ENCODE measurements at regions not wholly inside any gene's neighbourhood (a gene's known extent, or its start where the extent isn't known, plus 50 kb on each side); places are given as distances from the start of the nearest gene placed in this dataset.

DNA sequence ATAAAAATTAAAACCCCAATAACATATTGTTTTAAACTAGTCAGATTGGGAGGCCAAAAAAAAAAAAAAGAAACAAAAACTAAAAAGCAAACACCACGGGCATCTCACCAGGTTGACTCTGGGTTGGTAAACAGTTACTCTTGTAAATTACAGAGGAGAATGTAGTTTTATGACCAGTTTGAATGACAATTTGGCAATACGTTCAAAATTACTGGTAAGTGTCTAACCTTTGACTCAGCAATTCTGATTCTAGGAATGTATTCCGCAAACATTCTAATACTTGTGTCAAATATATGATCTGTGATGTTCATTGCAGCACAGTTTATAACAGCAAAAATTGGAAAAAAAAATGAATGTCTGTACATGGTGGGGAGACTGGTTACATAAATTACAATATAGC is 1376.0 kb downstream of the TBC1D22A start:
- no peak overlapping the region for H2AFZ ChIP-seq (ENCODE audit: low read depth, low read length, severe bottlenecking)

DNA sequence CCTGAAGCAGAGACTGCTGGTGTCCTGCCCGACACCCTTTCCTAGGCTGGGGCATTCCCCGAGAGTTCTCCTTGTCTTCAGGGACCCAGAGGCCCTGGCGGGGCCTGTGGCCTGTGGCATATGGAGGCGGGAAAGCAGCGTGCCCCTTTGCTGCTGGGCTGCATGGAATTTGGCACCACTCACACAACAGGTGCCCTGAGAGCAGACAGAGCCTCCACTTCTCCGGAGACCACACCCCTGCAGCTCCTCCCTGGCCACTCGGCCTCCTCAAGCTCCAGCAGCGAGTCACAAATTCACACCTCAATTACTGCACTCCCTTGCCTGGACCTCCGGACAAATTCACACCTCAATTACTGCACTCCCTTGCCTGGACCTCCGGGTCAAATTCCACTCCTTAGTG is 1375.2 kb downstream of the TBC1D22A start:
- no peak overlapping the region for H3K4me2 ChIP-seq (ENCODE audit: low read depth, low read length, poor library complexity, severe bottlenecking)
- no peak for TF ChIP-seq EZH2phosphoT487 (conservative IDR thresholded peaks at IDR 0.05; ENCODE audit: low read length)
- TF ChIP-seq, protein P1, sequence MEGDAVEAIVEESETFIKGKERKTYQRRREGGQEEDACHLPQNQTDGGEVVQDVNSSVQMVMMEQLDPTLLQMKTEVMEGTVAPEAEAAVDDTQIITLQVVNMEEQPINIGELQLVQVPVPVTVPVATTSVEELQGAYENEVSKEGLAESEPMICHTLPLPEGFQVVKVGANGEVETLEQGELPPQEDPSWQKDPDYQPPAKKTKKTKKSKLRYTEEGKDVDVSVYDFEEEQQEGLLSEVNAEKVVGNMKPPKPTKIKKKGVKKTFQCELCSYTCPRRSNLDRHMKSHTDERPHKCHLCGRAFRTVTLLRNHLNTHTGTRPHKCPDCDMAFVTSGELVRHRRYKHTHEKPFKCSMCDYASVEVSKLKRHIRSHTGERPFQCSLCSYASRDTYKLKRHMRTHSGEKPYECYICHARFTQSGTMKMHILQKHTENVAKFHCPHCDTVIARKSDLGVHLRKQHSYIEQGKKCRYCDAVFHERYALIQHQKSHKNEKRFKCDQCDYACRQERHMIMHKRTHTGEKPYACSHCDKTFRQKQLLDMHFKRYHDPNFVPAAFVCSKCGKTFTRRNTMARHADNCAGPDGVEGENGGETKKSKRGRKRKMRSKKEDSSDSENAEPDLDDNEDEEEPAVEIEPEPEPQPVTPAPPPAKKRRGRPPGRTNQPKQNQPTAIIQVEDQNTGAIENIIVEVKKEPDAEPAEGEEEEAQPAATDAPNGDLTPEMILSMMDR (IDR thresholded peaks at IDR 0.05; ENCODE audit: insufficient read depth, low read length, poor library complexity, severe bottlenecking): no peak
- H3K27me3 ChIP-seq (ENCODE audit: low read length): no peaks in the 10 kb centered on the region
- H4K20me1 ChIP-seq (ENCODE audit: low read depth, low read length): no peaks in the 10 kb centered on the region
- no peak overlapping the region for H3K4me3 ChIP-seq (ENCODE audit: insufficient read depth, low read length, poor library complexity, severe bottlenecking)
- H3K27ac ChIP-seq (ENCODE audit: low read depth, low read length): no peak overlapping the region
- no peaks in the 10 kb centered on the region for H3F3A ChIP-seq (ENCODE audit: insufficient read depth)
- H2AFZ ChIP-seq (ENCODE audit: low read depth, low read length, severe bottlenecking): no peak overlapping the region
- H3K9me2 ChIP-seq (replicated peaks; ENCODE audit: insufficient read depth, low read length): no peaks in the 10 kb centered on the region
- H3K9me3 ChIP-seq (ENCODE audit: insufficient read depth, low read length): no peaks in the 10 kb centered on the region
- H3K36me3 ChIP-seq (ENCODE audit: low read length): no peaks in the 10 kb centered on the region
- H3K79me2 ChIP-seq (ENCODE audit: insufficient read depth, low read length): no peaks in the 10 kb centered on the region
- no peak overlapping the region for H3K9ac ChIP-seq (ENCODE audit: low read length)

More for the DNA sequence above, 1376.0 kb downstream of the TBC1D22A start:
- no peaks in the 10 kb centered on the region for H3K9me2 ChIP-seq (replicated peaks; ENCODE audit: insufficient read depth, low read length)
- H3K27ac ChIP-seq (ENCODE audit: low read depth, low read length): no peak overlapping the region
- no peaks in the 10 kb centered on the region for H3F3A ChIP-seq (ENCODE audit: insufficient read depth)
- H3K4me2 ChIP-seq (ENCODE audit: low read depth, low read length, poor library complexity, severe bottlenecking): no peak overlapping the region
- H3K4me3 ChIP-seq (ENCODE audit: insufficient read depth, low read length, poor library complexity, severe bottlenecking): no peak overlapping the region
- no peaks in the 10 kb centered on the region for H3K9me3 ChIP-seq (ENCODE audit: insufficient read depth, low read length)
- no peaks in the 10 kb centered on the region for H3K79me2 ChIP-seq (ENCODE audit: insufficient read depth, low read length)
- H3K27me3 ChIP-seq (ENCODE audit: low read length): no peaks in the 10 kb centered on the region
- TF ChIP-seq EZH2phosphoT487 (conservative IDR thresholded peaks at IDR 0.05; ENCODE audit: low read length): no peak
- TF ChIP-seq, protein P1 (IDR thresholded peaks at IDR 0.05; ENCODE audit: insufficient read depth, low read length, poor library complexity, severe bottlenecking): no peak
- no peak overlapping the region for H3K9ac ChIP-seq (ENCODE audit: low read length)
- no peaks in the 10 kb centered on the region for H4K20me1 ChIP-seq (ENCODE audit: low read depth, low read length)
- no peaks in the 10 kb centered on the region for H3K36me3 ChIP-seq (ENCODE audit: low read length)

DNA sequence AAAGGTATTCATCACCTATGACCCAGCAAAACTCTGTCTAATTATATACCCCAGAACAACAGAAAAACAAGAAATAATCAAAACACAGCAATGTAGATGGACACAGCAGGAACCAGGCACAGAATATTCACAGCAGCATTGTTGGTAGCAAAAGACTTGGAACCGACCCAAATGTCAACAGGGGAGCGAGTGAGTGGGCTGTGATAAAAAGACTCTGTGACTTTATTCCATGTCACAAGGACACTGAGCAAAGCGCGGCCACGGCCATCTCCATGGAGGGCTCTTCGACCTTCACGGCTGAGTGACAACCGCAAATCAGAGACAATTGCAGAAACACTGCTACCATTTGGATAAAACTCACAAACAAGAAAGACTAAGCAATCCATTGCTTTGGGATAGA is 1373.1 kb downstream of the TBC1D22A start:
- no peaks in the 10 kb centered on the region for H3K27me3 ChIP-seq (ENCODE audit: low read length)
- no peak overlapping the region for H3K9ac ChIP-seq (ENCODE audit: low read length)
- H3K79me2 ChIP-seq (ENCODE audit: insufficient read depth, low read length): no peaks in the 10 kb centered on the region
- no peaks in the 10 kb centered on the region for H3F3A ChIP-seq (ENCODE audit: insufficient read depth)
- H3K4me2 ChIP-seq (ENCODE audit: low read depth, low read length, poor library complexity, severe bottlenecking): no peak overlapping the region
- no peaks in the 10 kb centered on the region for H4K20me1 ChIP-seq (ENCODE audit: low read depth, low read length)
- H3K36me3 ChIP-seq (ENCODE audit: low read length): no peaks in the 10 kb centered on the region
- no peak overlapping the region for H3K4me3 ChIP-seq (ENCODE audit: insufficient read depth, low read length, poor library complexity, severe bottlenecking)
- no peaks in the 10 kb centered on the region for H3K9me2 ChIP-seq (replicated peaks; ENCODE audit: insufficient read depth, low read length)
- no peak overlapping the region for H2AFZ ChIP-seq (ENCODE audit: low read depth, low read length, severe bottlenecking)
- H3K9me3 ChIP-seq (ENCODE audit: insufficient read depth, low read length): no peaks in the 10 kb centered on the region
- H3K27ac ChIP-seq (ENCODE audit: low read depth, low read length): no peak overlapping the region
- TF ChIP-seq, protein P1 (IDR thresholded peaks at IDR 0.05; ENCODE audit: insufficient read depth, low read length, poor library complexity, severe bottlenecking): no peak
- no peak for TF ChIP-seq EZH2phosphoT487 (conservative IDR thresholded peaks at IDR 0.05; ENCODE audit: low read length)
